ENCODE measurements at regions not wholly inside any gene's neighbourhood (a gene's known extent, or its start where the extent isn't known, plus 50 kb on each side); places are given as distances from the start of the nearest gene placed in this dataset.

DNA sequence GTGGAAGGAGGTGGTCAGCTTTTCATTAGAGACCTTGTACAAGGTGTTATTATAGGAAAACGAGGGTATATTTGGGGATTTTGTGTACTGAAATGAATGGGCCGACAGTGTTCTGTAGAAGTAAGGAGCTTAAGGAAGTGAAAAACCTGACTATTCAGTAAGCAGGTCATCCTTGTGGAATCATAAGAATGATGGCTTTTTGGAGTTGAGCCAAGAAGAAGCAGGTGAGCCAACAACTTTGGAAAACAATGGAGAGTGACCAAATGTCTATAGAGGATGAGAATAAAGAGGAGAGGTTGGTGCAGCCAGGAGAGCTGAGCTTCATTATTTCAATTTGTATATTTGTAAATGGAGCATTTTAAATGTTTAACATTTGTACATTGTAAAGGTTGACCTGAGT lies 595.7 kb downstream of the CCSER2 start:
- H3K9me3 ChIP-seq (ENCODE audit: control insufficient read depth in 5 of 5, low read length in 5 of 5), result peaks cover 0 to 3% (median under 1%) of the 10 kb centered on the region in 5 donors
- H3K9ac ChIP-seq (ENCODE audit: low read length in 5 of 5), result no peak overlapping the region
- no peaks in the 10 kb centered on the region for H3K4me1 ChIP-seq (ENCODE audit: control insufficient read depth in 5 of 5, insufficient read depth in 5 of 5, low read length in 5 of 5)
- no peak overlapping the region for H3K4me3 ChIP-seq (ENCODE audit: low read depth in 1 of 5, low read length in 5 of 5)
- no peaks in the 10 kb centered on the region for H3K36me3 ChIP-seq (ENCODE audit: control insufficient read depth in 5 of 5, insufficient read depth in 5 of 5, low read length in 5 of 5)
- no peak overlapping the region for H3K27ac ChIP-seq (ENCODE audit: low read depth, low read length)
- no peaks in the 10 kb centered on the region for H3K27me3 ChIP-seq (ENCODE audit: control insufficient read depth in 5 of 5, insufficient read depth in 4 of 5, low read length in 5 of 5)

DNA sequence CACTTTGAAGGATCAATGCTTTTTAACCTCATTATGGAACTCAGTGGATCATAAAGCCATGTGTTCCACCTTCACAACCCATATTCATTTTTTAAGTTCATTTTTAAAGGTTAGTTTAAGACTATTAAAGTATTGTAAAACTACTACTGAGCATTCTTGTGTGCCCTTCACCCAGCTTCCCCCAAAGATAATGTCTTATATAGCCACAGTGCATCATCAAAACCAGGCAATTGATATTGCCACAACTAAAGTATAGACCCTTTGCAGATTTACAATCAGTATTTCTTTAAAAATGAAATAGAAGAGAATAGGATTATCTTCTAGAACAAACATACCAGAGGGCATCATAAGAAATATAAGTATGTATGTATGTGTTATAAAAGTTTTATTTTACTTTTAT lies 597.1 kb downstream of the CCSER2 start:
- Histone ChIP-seq H3K36me3 (ENCODE audit: control insufficient read depth in 5 of 5, insufficient read depth in 5 of 5, low read length in 5 of 5) (no peaks in the 10 kb centered on the region), H3K9ac (ENCODE audit: low read length in 5 of 5) (no peak overlapping the region), H3K27me3 (ENCODE audit: control insufficient read depth in 5 of 5, insufficient read depth in 4 of 5, low read length in 5 of 5) (no peaks in the 10 kb centered on the region), H3K9me3 (ENCODE audit: control insufficient read depth in 5 of 5, low read length in 5 of 5) (peaks cover 0 to 2% (median 0%) of the 10 kb centered on the region in 5 donors), H3K27ac (ENCODE audit: low read depth, low read length) (no peak overlapping the region), H3K4me1 (ENCODE audit: control insufficient read depth in 5 of 5, insufficient read depth in 5 of 5, low read length in 5 of 5) (no peaks in the 10 kb centered on the region), H3K4me3 (ENCODE audit: low read depth in 1 of 5, low read length in 5 of 5) (no peak overlapping the region)

DNA sequence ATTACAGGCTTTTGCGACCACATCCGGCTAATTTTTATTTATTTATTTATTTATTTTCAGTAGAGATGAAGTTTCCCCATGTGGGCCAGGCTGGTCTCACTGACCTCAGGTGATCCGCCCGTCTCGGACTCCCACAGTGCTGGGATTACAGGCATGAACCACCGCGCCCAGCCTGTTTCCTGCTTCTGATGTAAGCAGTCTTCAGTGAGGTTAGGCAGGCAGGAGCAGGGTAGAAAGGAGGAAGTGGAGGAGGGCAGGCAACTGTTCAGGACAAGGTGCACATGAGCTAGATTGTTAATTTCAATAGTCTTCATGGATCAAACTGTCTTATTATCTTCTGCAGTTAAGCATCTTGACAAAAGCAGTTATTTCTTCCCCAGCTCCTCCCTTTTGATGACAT lies 605.0 kb downstream of the CCSER2 start:
- Histone ChIP-seq H3K4me3 (ENCODE audit: low read depth in 1 of 5, low read length in 5 of 5) (no peak overlapping the region), H3K9me3 (ENCODE audit: control insufficient read depth in 5 of 5, low read length in 5 of 5) (peaks cover 0 to 2% (median 0%) of the 10 kb centered on the region in 5 donors), H3K9ac (ENCODE audit: low read length in 5 of 5) (no peak overlapping the region), H3K27ac (ENCODE audit: low read depth, low read length) (no peak overlapping the region), H3K27me3 (ENCODE audit: control insufficient read depth in 5 of 5, insufficient read depth in 4 of 5, low read length in 5 of 5) (no peaks in the 10 kb centered on the region), H3K4me1 (ENCODE audit: control insufficient read depth in 5 of 5, insufficient read depth in 5 of 5, low read length in 5 of 5) (no peaks in the 10 kb centered on the region), H3K36me3 (ENCODE audit: control insufficient read depth in 5 of 5, insufficient read depth in 5 of 5, low read length in 5 of 5) (no peaks in the 10 kb centered on the region)

DNA sequence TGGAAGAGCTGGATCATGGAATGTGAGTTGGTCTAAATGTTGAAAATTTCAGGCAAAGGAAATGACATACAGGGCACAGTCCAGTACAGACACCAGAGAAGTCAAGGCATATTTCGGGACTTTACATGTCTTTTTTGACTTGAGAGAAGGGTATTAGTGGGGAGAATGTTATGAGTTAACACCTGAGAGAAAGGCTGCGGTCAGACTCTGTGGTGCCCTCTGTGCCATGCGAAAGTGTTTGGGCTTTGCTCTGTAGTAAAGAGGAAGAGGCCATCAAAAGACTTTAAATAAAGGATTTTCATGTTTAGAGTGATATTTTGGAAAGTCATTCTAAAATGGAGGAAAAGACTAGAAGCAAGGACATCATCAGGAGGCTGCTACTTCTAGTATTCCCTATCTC lies 607.4 kb downstream of the CCSER2 start:
- H3K27ac ChIP-seq (ENCODE audit: low read depth, low read length), result no peak overlapping the region
- no peaks in the 10 kb centered on the region for H3K27me3 ChIP-seq (ENCODE audit: control insufficient read depth in 5 of 5, insufficient read depth in 4 of 5, low read length in 5 of 5)
- no peaks in the 10 kb centered on the region for H3K9me3 ChIP-seq (ENCODE audit: control insufficient read depth in 5 of 5, low read length in 5 of 5)
- no peak overlapping the region for H3K4me3 ChIP-seq (ENCODE audit: low read depth in 1 of 5, low read length in 5 of 5)
- H3K9ac ChIP-seq (ENCODE audit: low read length in 5 of 5), result no peak overlapping the region
- H3K36me3 ChIP-seq (ENCODE audit: control insufficient read depth in 5 of 5, insufficient read depth in 5 of 5, low read length in 5 of 5), result no peaks in the 10 kb centered on the region
- no peaks in the 10 kb centered on the region for H3K4me1 ChIP-seq (ENCODE audit: control insufficient read depth in 5 of 5, insufficient read depth in 5 of 5, low read length in 5 of 5)

DNA sequence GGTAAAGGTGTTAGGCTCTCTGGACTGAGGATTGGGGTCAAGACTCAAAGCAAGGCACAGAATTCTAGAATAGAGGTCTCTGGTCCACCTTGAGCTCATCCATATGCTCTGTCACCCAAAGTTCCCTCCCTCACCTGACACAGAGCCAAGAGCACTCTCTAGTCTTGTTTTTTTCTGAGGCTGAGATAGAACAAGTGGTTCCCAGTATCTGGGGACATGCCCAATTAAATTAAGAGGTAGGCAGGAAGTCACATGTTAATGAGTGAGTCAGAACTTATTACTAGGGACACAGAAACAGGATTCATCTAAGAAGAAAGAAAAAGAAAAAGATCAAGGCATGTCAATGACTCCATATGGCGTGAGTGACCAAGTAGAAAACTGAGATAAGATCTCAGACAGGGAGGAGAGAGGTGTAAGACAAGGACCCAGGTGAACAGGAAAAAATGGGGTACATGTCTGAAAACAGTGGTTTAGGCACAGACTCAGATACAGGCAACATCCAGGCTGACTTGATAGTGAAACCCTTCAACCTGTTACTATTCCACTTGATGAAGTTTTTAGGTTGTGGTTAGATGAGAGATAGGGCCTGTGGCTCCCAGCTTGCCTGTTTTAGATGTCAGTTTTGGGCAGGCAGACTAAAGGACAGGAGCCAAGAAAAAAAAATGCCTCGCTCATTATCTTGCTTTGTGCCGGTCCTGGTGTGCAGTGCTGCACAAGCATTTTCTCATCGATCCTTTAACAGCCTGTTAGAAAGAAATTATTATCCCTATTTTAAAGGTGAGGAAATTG lies 609.9 kb downstream of the CCSER2 start:
- no peaks in the 10 kb centered on the region for H3K4me1 ChIP-seq (ENCODE audit: control insufficient read depth in 5 of 5, insufficient read depth in 5 of 5, low read length in 5 of 5)
- no peaks in the 10 kb centered on the region for H3K9me3 ChIP-seq (ENCODE audit: control insufficient read depth in 5 of 5, low read length in 5 of 5)
- H3K4me3 ChIP-seq (ENCODE audit: low read depth in 1 of 5, low read length in 5 of 5), result no peak overlapping the region
- H3K27me3 ChIP-seq (ENCODE audit: control insufficient read depth in 5 of 5, insufficient read depth in 4 of 5, low read length in 5 of 5), result no peaks in the 10 kb centered on the region
- no peak overlapping the region for H3K9ac ChIP-seq (ENCODE audit: low read length in 5 of 5)
- no peaks in the 10 kb centered on the region for H3K36me3 ChIP-seq (ENCODE audit: control insufficient read depth in 5 of 5, insufficient read depth in 5 of 5, low read length in 5 of 5)
- no peak overlapping the region for H3K27ac ChIP-seq (ENCODE audit: low read depth, low read length)

DNA sequence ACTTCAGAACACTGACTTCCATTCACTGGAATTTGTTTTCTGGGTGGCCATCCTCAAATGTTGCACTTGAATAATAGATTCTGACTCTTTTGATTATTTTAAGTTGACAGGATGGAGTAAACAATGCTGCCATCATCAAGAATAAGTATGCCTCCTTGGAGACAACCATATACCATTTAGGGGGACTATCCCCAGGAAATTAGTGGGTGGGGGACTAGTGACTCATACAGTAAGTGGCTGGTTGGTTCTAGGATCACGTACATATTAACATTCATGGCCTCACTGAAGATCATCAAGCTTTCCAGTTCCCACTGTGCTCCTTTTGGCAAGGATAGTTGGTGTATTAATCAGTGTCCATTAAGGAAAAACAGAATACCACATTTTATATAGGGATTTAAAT lies 615.2 kb downstream of the CCSER2 start:
- Histone ChIP-seq H3K9ac (ENCODE audit: low read length in 5 of 5) (no peak overlapping the region), H3K27me3 (ENCODE audit: control insufficient read depth in 5 of 5, insufficient read depth in 4 of 5, low read length in 5 of 5) (no peaks in the 10 kb centered on the region), H3K4me3 (ENCODE audit: low read depth in 1 of 5, low read length in 5 of 5) (no peak overlapping the region), H3K9me3 (ENCODE audit: control insufficient read depth in 5 of 5, low read length in 5 of 5) (no peaks in the 10 kb centered on the region), H3K36me3 (ENCODE audit: control insufficient read depth in 5 of 5, insufficient read depth in 5 of 5, low read length in 5 of 5) (no peaks in the 10 kb centered on the region), H3K27ac (ENCODE audit: low read depth, low read length) (no peak overlapping the region), H3K4me1 (ENCODE audit: control insufficient read depth in 5 of 5, insufficient read depth in 5 of 5, low read length in 5 of 5) (no peaks in the 10 kb centered on the region)

DNA sequence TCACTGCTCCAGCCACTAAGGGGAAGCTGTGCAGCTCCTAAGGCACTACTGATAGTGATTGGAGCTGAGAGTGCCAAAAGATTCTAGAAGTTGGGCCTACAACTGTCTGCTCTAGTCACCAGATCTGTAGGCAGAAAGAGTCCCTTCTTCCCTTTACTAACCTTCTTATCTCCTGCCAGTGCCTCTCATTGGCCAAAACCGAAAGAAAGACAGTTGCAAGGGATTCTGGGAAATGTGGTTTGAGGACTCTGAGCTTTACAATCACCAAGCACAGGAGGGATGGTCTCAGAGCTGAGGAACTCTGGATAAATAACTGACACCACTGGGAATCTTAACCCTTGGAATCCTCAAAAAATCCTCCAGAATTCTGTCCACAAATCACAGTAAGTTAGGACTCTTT lies 615.8 kb downstream of the CCSER2 start:
- H3K4me1 ChIP-seq (ENCODE audit: control insufficient read depth in 5 of 5, insufficient read depth in 5 of 5, low read length in 5 of 5), result no peaks in the 10 kb centered on the region
- no peak overlapping the region for H3K4me3 ChIP-seq (ENCODE audit: low read depth in 1 of 5, low read length in 5 of 5)
- no peaks in the 10 kb centered on the region for H3K36me3 ChIP-seq (ENCODE audit: control insufficient read depth in 5 of 5, insufficient read depth in 5 of 5, low read length in 5 of 5)
- no peak overlapping the region for H3K27ac ChIP-seq (ENCODE audit: low read depth, low read length)
- H3K9me3 ChIP-seq (ENCODE audit: control insufficient read depth in 5 of 5, low read length in 5 of 5), result no peaks in the 10 kb centered on the region
- H3K27me3 ChIP-seq (ENCODE audit: control insufficient read depth in 5 of 5, insufficient read depth in 4 of 5, low read length in 5 of 5), result no peaks in the 10 kb centered on the region
- H3K9ac ChIP-seq (ENCODE audit: low read length in 5 of 5), result no peak overlapping the region

DNA sequence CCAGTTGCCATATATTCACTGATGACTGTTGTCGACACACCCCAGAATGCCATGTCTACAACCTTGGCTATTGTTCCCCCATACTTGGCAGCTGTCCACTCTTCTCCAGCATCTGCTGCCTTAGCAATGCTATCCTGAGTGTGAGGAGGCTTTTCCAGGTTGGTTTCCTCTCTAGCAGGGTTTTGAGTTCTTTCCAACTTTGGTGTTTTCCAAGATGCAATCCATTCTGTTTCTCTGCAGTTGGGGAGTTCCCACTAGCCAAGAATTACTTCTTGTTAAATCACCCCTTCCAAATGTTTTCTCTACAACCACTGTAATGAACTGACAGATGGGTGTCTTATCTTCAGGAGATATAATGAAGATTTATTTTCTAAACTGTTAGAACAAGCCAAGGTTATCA lies 617.4 kb downstream of the CCSER2 start:
- Histone ChIP-seq H3K9me3 (ENCODE audit: control insufficient read depth in 5 of 5, low read length in 5 of 5) (no peaks in the 10 kb centered on the region), H3K27me3 (ENCODE audit: control insufficient read depth in 5 of 5, insufficient read depth in 4 of 5, low read length in 5 of 5) (no peaks in the 10 kb centered on the region), H3K4me1 (ENCODE audit: control insufficient read depth in 5 of 5, insufficient read depth in 5 of 5, low read length in 5 of 5) (no peaks in the 10 kb centered on the region), H3K27ac (ENCODE audit: low read depth, low read length) (no peak overlapping the region), H3K36me3 (ENCODE audit: control insufficient read depth in 5 of 5, insufficient read depth in 5 of 5, low read length in 5 of 5) (no peaks in the 10 kb centered on the region), H3K4me3 (ENCODE audit: low read depth in 1 of 5, low read length in 5 of 5) (no peak overlapping the region), H3K9ac (ENCODE audit: low read length in 5 of 5) (no peak overlapping the region)

DNA sequence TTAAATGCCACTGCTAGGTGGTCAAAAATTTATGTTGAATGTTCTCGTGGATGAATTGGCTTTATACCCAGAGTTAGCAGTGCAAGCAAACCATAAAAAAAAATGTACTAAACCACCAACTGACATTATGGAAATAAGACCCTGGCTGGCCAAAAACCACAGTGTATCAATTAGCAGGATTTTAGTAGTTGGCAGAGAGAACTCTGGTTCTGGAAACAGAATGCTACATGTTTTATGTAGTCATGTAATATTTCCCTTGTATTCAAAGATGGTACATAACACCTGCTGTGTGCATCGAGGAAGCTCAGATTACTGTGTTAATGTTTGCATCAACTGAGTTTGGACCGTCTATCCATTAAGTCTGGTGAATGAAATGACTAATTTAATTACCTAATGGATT lies 618.5 kb downstream of the CCSER2 start:
- Histone ChIP-seq H3K4me1 (ENCODE audit: control insufficient read depth in 5 of 5, insufficient read depth in 5 of 5, low read length in 5 of 5) (no peaks in the 10 kb centered on the region), H3K27me3 (ENCODE audit: control insufficient read depth in 5 of 5, insufficient read depth in 4 of 5, low read length in 5 of 5) (no peaks in the 10 kb centered on the region), H3K9ac (ENCODE audit: low read length in 5 of 5) (no peak overlapping the region), H3K27ac (ENCODE audit: low read depth, low read length) (no peak overlapping the region), H3K4me3 (ENCODE audit: low read depth in 1 of 5, low read length in 5 of 5) (no peak overlapping the region), H3K9me3 (ENCODE audit: control insufficient read depth in 5 of 5, low read length in 5 of 5) (no peaks in the 10 kb centered on the region), H3K36me3 (ENCODE audit: control insufficient read depth in 5 of 5, insufficient read depth in 5 of 5, low read length in 5 of 5) (no peaks in the 10 kb centered on the region)

DNA sequence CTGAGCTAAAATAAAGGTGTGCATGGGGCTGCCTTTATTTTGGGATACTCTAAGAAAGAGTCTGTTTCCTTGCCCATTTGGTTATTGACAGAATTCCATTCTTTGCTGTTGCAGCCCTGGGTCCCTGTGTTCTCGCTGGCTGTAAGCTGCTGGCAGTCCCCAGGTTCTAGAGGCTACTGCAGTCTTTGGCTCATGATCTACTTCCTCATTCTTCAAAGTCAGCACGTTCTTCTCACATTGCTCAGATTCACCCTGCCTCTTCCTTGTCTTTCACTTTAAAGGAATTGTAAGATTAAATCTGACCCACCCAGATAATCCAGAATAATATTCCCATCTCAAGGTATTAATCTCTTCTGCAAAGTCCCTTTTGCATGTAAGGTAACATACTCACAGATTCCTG lies 620.3 kb downstream of the CCSER2 start:
- no peaks in the 10 kb centered on the region for H3K4me1 ChIP-seq (ENCODE audit: control insufficient read depth in 5 of 5, insufficient read depth in 5 of 5, low read length in 5 of 5)
- no peaks in the 10 kb centered on the region for H3K27me3 ChIP-seq (ENCODE audit: control insufficient read depth in 5 of 5, insufficient read depth in 4 of 5, low read length in 5 of 5)
- H3K9me3 ChIP-seq (ENCODE audit: control insufficient read depth in 5 of 5, low read length in 5 of 5), result no peaks in the 10 kb centered on the region
- no peak overlapping the region for H3K4me3 ChIP-seq (ENCODE audit: low read depth in 1 of 5, low read length in 5 of 5)
- H3K9ac ChIP-seq (ENCODE audit: low read length in 5 of 5), result no peak overlapping the region
- H3K27ac ChIP-seq (ENCODE audit: low read depth, low read length), result no peak overlapping the region
- H3K36me3 ChIP-seq (ENCODE audit: control insufficient read depth in 5 of 5, insufficient read depth in 5 of 5, low read length in 5 of 5), result no peaks in the 10 kb centered on the region

Measured in subcutaneous abdominal adipose tissue (tissue), 5 donors.